Endothelial cell of umbilical vein (primary cell): ENCODE measurements at regions not wholly inside any gene's neighbourhood (a gene's known extent, or its start where the extent isn't known, plus 50 kb on each side); places are given as distances from the start of the nearest gene placed in this dataset.

ENCODE experiments used
- BruUV-seq: library from RNA; stranded (reverse); fragments of 400-500 nt; replicated peaks from 2 replicates; lab custom pipeline; 2021; lab: Mats Ljungman, UMichigan
- CTCF ChIA-PET: fragments of 300-600, 350-600 bp; sonication (Branson Sonifier 250); formaldehyde crosslinking; loops from one replicate; lab custom pipeline; 2021; ENCODE audit warnings: antibody characterized with exemption, inconsistent platforms; lab: Charles Lee
- POLR2A ChIA-PET: fragments of 300-600, 350-600 bp; sonication (Branson Sonifier 250); formaldehyde crosslinking; loops from one replicate; lab custom pipeline; 2021; ENCODE audit warnings: antibody characterized with exemption, inconsistent platforms; lab: Charles Lee
- DNase-seq: peaks from one replicate; pipeline ENCODE4 v3.0.0-alpha.2; 2011; ENCODE audit warnings: low read depth, low spot score
- FAIRE-seq: peaks from 2 replicates; lab custom pipeline; 2011; peaks lifted over from hg19 to GRCh38; lab: Jason Lieb, UNC
- H2AFZ ChIP-seq: 2 replicates; pipeline ENCODE4 v1.6.0; 2012; ENCODE audit warnings: low read depth, low read length, control low read depth, inconsistent platforms
- H3K27ac ChIP-seq: 2 replicates; pipeline ENCODE4 v1.5.1; 2011; ENCODE audit warnings: low read depth, mild to moderate bottlenecking, control low read depth, low read length, moderate library complexity; ENCODE audit not compliant: insufficient read depth
- H3K27me3 ChIP-seq, 2 experiments: 2 replicates each; pipeline versions ENCODE4 v1.6.0 to v1.6.1; 2011; ENCODE audit warnings: low read length in 2 of 2, mixed read lengths in 1 of 2; ENCODE audit not compliant: control insufficient read depth in 2 of 2, insufficient read depth in 2 of 2
- H3K36me3 ChIP-seq, 2 experiments: 2 replicates in 1 of 2; 3 replicates in 1 of 2; pipeline ENCODE4 v1.5.1; 2011; ENCODE audit warnings: low read length in 2 of 2, mild to moderate bottlenecking in 1 of 2, moderate library complexity in 1 of 2; ENCODE audit not compliant: control insufficient read depth in 2 of 2, insufficient read depth in 2 of 2; ENCODE audit errors: extremely low read depth in 1 of 2
- H3K4me1 ChIP-seq: 3 replicates; pipeline ENCODE4 v1.5.1; 2011; ENCODE audit warnings: mild to moderate bottlenecking, low read length; ENCODE audit not compliant: control insufficient read depth, insufficient read depth; ENCODE audit errors: extremely low read depth
- H3K4me2 ChIP-seq: 2 replicates; pipeline ENCODE4 v1.6.1; 2011; ENCODE audit warnings: low read length, control low read depth, mixed read lengths; ENCODE audit not compliant: insufficient read depth
- H3K4me3 ChIP-seq, 3 experiments: fragments of 200-600 bp in 1 of 3; sonication (generic), shearing (Covaris generic) in 1 of 3; replicated peaks in 1 of 3; 2 replicates each; pipeline ENCODE4 v1.5.1; 2011 to 2016; ENCODE audit warnings: control low read depth in 3 of 3, low read length in 3 of 3, mild to moderate bottlenecking in 2 of 3, inconsistent platforms in 1 of 3, low read depth in 1 of 3, moderate library complexity in 1 of 3; ENCODE audit not compliant: insufficient read depth in 1 of 3
- H3K79me2 ChIP-seq: 2 replicates; pipeline ENCODE4 v1.6.0; 2012; ENCODE audit warnings: low read length, inconsistent platforms; ENCODE audit not compliant: control insufficient read depth, insufficient read depth
- H3K9ac ChIP-seq: replicated peaks from 2 replicates; pipeline ENCODE3; 2011; ENCODE audit warnings: low read length, control low read depth; ENCODE audit not compliant: insufficient read depth; ENCODE audit errors: extremely low read depth
- H3K9me1 ChIP-seq: replicated peaks from 3 replicates; pipeline ENCODE4 v1.6.0; 2011; ENCODE audit warnings: mild to moderate bottlenecking, low read length; ENCODE audit not compliant: control insufficient read depth, insufficient read depth; ENCODE audit errors: extremely low read depth
- H3K9me3 ChIP-seq: replicated peaks from 2 replicates; pipeline ENCODE4 v1.5.1; 2012; ENCODE audit warnings: low read length, inconsistent platforms; ENCODE audit not compliant: control insufficient read depth, insufficient read depth
- H4K20me1 ChIP-seq: replicated peaks from 2 replicates; pipeline ENCODE3; 2011; ENCODE audit warnings: mild to moderate bottlenecking, low read length; ENCODE audit not compliant: control insufficient read depth, insufficient read depth; ENCODE audit errors: extremely low read depth
- MAX ChIP-seq: IDR thresholded peaks from 2 replicates; pipeline ENCODE4 v1.6.1; 2011; ENCODE audit not compliant: insufficient read depth, insufficient read length
- MYC ChIP-seq: IDR thresholded peaks from one replicate; pipeline ENCODE4 v1.6.1; 2011; ENCODE audit warnings: mild to moderate bottlenecking, low read depth, low read length
- dilution Hi-C: fragments of 300-500 bp; cut with MboI; formaldehyde crosslinking; loops from one replicate; pipeline ENCODE4 v1.15.0; 2019; ENCODE audit warnings: low sequenced_read_pairs; ENCODE audit not compliant: extremely low pct_ligation_motif_present
- intact Hi-C: fragments of 100-400 bp; cut with micrococcal nuclease; formaldehyde crosslinking; loops from one replicate; pipeline ENCODE4 v1.10.0; 2022

DNA sequence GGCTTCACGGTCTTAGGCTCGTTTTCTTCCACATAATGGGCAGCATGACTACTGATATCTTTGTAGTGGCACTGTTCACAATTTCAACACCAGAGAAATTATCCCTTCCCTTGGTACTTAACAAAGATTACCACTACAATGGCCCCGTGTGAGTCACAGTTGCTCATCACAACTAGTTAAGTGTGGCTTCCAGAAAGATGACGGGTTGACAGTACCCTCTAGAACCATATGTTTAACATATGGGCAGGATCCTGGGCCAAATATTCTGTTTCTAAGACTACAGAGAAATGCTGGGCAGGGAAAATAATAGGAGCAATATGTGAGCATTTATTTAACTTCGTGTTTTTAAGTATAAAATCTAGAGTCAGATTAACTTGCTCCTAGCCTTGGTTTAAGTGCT, 780.1 kb upstream of the LINC00305 start:
- no peak for FAIRE-seq
- no peak for DNase-seq
- H3K27ac ChIP-seq = no peak overlapping the region
- ChIA-PET POLR2A (no interaction called here), CTCF (no interaction called here)
- H3K9ac ChIP-seq = no peak overlapping the region
- no peaks in the 10 kb centered on the region for H3K79me2 ChIP-seq
- dilution Hi-C loops = no loop called here
- no peaks in the 10 kb centered on the region for H3K9me1 ChIP-seq
- no peak for TF ChIP-seq MYC
- H3K27me3 ChIP-seq = no peaks in the 10 kb centered on the region
- H3K36me3 ChIP-seq = no peaks in the 10 kb centered on the region
- intact Hi-C loops = no loop called here
- no peak overlapping the region for H2AFZ ChIP-seq
- peaks cover 2% of the 10 kb centered on the region for H3K9me3 ChIP-seq
- H3K4me1 ChIP-seq = no peaks in the 10 kb centered on the region
- H3K4me2 ChIP-seq = no peak overlapping the region
- H3K4me3 ChIP-seq = no peak overlapping the region
- no TSS peak for BruUV-seq
- H4K20me1 ChIP-seq = no peaks in the 10 kb centered on the region

DNA sequence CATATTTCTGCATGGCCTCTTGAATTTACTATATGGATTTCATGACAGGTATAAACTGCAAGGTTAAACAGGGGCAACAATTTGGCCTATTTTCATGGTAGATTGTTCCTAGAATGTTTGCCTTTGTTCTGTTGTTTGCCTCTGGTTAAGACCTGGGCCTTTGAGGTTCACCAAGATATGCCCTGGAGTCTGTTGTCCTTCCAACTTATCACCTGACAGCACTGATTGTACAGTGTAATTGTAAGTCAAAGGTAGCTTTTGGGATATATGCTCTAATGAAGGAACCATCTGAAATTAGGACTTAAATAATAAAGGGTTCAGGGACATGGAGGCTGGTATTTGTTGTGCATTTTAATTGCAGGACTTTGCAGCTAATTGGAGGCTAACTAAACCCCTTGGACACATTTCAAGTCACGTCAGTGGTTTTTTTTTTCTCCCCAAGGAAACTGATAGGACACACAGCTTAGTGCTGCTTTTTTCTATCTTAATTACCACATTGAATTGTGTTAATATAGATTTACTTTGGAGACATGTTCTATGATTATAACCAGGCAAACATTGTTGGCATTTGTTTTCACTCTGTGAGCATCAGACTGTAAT, 771.2 kb upstream of the LINC00305 start:
- BruUV-seq = no TSS peak
- Histone ChIP-seq H3K4me2 (no peak overlapping the region), H3K79me2 (no peaks in the 10 kb centered on the region), H3K9ac (no peak overlapping the region), H3K27ac (no peak overlapping the region), H3K9me3 (peaks cover 4% of the 10 kb centered on the region), H4K20me1 (no peaks in the 10 kb centered on the region), H3K27me3 (no peaks in the 10 kb centered on the region), H3K4me1 (no peaks in the 10 kb centered on the region), H2AFZ (no peak overlapping the region), H3K9me1 (no peaks in the 10 kb centered on the region), H3K36me3 (no peaks in the 10 kb centered on the region), H3K4me3 (no peak overlapping the region)
- ChIA-PET CTCF (no interaction called here), POLR2A (no interaction called here)
- dilution Hi-C loops = no loop called here
- DNase-seq (no peak), FAIRE-seq (no peak)
- no peak for TF ChIP-seq MAX
- intact Hi-C loops = no loop called here
